GM19023 (cell line): ENCODE measurements at regions not wholly inside any gene's neighbourhood (a gene's known extent, or its start where the extent isn't known, plus 50 kb on each side); places are given as distances from the start of the nearest gene placed in this dataset.

Source experiments
- ATAC-seq: cut with Tn5 transposase; IDR thresholded peaks from one replicate; pipeline ENCODE4 v1.9.1; 2021; ENCODE audit warnings: mild to moderate bottlenecking, moderate library complexity; ENCODE audit not compliant: unreplicated experiment

DNA sequence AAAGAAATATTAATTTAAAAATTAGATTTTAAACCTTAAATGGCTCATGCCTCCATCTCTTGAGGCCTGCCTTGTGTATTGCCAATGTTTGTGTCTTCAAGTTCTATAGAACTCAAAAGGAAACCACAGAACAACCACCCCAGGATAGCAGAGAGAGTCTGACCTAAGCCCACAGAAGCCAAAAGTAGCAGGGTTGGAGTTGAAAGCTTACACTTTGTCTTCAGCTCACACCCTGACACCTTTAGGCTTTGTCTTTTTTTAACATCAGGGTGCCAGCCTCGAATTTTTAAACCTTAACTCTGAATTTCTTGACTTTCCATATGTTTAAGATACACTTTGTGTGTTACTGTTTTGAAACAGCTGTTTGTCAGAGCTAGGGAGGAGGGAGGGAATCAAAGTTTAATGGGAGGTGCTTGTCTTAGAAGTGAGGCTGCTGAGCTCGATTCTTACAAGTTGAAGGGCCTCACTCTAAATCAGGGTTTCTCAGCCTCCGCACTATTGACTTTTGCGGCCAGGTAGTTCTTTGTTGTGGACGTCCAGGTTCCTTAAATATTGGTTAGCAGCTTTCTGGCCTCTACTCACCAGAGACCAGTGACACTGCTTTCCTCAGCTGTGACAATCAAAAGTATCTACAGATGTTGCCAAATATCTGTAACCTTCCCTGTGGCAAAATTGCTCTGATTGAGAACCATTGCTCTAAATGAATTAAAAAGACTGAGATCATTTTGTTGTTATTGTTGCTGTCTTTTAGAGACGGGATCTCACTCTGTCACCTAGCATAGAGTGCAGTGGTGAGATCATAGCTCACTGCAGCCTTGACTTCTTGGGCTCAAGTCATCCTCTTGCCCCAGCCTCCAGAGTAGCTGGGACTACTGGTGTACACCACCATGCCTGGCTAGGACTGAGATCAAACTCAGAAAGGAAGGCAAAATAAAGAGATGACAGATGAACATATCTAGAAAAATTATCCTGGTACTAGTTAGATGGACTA lies 139.2 kb upstream of the EOMES start:
- ATAC-seq = no peak

DNA sequence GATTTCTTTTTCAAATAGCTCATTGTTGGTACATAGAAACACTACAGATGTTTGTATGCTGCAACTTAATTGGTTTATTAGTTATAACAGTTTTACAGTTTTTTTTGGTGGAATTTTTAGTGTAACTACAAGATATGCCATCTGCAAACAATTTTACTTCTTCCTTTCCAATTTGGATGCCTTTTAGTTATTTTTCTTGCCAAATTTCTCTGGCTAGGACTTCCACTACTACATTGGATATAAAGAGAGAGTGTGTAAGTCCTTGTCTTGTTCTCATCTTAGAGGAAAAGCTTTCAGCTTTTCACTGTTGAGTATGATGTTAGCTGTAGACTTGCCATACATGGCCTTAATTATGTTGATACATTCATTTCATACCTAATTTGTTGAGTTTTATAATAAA lies 143.6 kb upstream of the EOMES start:
- no peak for ATAC-seq

DNA sequence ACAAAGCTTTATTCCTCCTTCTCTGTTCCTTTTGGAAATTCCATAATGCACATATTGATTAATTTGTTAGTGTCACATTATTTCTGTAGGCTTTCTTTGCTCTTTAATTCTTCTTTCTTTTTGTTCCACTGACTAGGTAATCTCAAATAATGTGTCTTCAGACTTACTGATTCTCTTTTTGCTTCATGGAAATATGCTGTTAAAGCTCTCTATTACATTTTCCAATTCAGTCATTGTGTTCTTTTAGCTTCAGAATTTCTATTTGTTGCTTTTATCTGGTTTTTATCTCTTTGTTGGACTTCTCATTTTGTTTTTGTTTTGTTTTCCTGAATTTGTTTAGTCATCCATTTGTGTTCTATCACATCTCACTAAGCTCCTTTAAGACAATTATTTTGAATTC lies 147.0 kb upstream of the EOMES start:
- ATAC-seq = no peak

GRCh38 chr3:27877061-27878013 lies 155.2 kb upstream of the EOMES start:
- ATAC-seq = no peak

DNA sequence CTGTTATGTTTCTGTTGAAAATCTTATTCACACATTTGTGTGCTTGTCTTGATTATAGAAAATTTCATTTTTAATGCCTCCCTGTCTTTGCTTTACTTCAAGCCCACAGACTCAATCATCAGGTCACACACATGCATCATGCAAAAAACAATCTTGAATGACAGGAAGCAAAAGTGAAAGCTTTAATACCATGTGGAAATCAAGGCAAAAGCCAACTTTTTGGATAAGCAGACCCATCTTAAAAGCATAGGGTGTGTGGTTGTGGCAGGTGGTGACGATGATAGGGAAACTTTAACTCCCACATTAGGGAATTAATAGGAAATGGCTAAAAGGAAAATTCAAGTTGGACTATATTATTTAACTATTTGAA lies 155.9 kb upstream of the EOMES start:
- ATAC-seq = no peak

GRCh38 chr3:27880969-27881892 lies 159.1 kb upstream of the EOMES start:
- no peak for ATAC-seq

DNA sequence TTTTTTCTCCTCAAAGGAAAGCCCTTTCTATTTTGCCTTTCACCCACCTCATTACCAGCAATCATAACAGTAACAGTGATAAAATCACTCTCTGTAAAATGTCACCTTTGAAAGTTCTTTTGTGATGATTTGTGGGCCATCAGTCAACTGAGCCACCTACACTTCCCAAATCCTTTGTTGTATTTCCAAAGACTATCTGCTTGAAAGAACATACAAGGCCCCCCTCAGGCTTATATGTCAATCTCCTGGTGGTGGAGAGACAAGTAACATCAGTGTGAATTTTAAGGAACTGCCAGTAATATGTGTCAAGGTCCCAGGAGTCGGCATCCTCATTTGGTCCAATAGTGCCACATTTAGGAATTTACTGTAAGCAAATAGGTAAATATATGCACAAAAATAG lies 161.1 kb upstream of the EOMES start:
- no peak for ATAC-seq

DNA sequence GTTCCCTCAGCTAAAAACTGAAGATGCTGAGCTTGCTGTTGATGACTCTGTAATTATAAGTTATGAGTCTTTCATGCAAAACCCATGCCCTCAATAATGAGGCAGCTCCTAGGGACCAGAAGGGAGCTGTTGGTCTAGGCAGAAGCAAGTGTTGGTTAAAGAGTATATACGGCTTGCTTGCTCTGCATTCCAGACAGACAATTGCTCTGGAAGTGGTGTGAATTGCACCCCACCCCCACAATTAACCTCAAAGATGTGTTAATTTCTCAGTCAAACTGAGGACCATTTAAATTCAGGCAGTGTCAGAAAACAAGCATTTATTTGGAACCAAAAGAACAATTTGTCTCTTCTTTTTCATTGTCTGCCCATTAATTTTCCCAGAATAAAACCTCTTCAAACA lies 163.5 kb upstream of the EOMES start:
- ATAC-seq = no peak

GRCh38 chr3:27888562-27888961 lies 166.4 kb upstream of the EOMES start:
- no peak for ATAC-seq

GRCh38 chr3:27889745-27890144 lies 167.6 kb upstream of the EOMES start:
- ATAC-seq = no peak

GRCh38 chr3:27900316-27900715 lies 178.2 kb upstream of the EOMES start:
- ATAC-seq = no peak

- no peak for ATAC-seq
Measured at GRCh38 chr3:27903446-27903845, 181.3 kb upstream of the EOMES start.

DNA sequence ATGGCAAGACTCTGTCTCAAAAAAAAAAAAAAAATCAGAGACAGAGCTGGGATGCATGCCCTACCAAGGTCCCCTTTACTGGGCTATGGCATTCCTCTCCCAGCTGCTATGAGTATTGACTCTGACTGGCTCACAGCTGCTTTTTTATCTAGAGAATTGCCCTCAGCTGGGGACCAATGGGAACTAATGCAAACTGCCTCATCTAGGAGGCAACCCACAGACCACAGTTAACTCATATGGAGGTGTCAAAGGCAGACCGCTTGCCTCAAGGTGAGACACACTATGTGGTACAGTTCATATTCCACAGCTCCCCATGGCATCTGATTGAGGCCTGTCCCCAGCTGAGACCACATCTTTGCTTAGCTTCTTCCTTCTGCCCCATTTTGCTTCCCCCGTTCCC lies 183.5 kb upstream of the EOMES start:
- no peak for ATAC-seq

GRCh38 chr3:27907148-27907547 lies 185.0 kb upstream of the EOMES start:
- no peak for ATAC-seq

GRCh38 chr3:27907929-27908328 lies 185.8 kb upstream of the EOMES start:
- no peak for ATAC-seq

- no peak for ATAC-seq
Measured at GRCh38 chr3:27910456-27910855, 188.3 kb upstream of the EOMES start.

- no peak for ATAC-seq
Measured at GRCh38 chr3:27914199-27914598, 192.1 kb upstream of the EOMES start.

- no peak for ATAC-seq
Measured at GRCh38 chr3:27923349-27924068, 201.4 kb upstream of the EOMES start.

DNA sequence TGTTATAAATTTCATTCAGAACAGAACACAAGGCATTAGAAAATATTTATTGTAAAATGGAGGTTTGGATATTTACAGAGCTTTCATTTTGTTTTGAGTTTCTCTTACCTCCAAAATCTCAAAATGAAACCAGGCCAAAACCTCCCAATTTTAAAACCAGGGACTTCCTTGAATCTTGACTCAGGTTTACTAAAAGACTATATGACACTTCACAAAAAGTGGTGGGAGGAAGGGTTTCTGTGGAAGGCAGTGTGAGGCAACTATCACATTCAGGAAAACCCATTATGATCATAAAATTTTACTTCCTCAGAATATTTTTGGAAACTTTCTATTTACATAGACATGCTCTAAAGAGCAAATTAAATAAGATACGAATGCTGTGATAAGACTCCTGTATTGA lies 205.8 kb upstream of the EOMES start:
- ATAC-seq = no peak

- no peak for ATAC-seq
Measured at GRCh38 chr3:27930052-27930602, 208.0 kb upstream of the EOMES start.
